ENCODE measurements at regions not wholly inside any gene's neighbourhood (a gene's known extent, or its start where the extent isn't known, plus 50 kb on each side); places are given as distances from the start of the nearest gene placed in this dataset.

GRCh38 chr18:41517142-41517541, 437.9 kb upstream of the PIK3C3 start:
- Histone ChIP-seq H3K4me1 (ENCODE audit: control insufficient read depth, insufficient read depth, low read length) (no peaks in the 10 kb centered on the region), H3K9ac (ENCODE audit: low read length in 2 of 2) (no peak overlapping the region), H3K4me3 (ENCODE audit: low read length in 2 of 2) (no peak overlapping the region), H3K9me3 (ENCODE audit: control insufficient read depth in 2 of 2, low read length in 2 of 2) (no peaks in the 10 kb centered on the region), H3K27me3 (ENCODE audit: control insufficient read depth in 1 of 2, insufficient read depth in 2 of 2, low read length in 2 of 2) (no peaks in the 10 kb centered on the region), H3K36me3 (ENCODE audit: control insufficient read depth in 2 of 2, insufficient read depth in 2 of 2, low read length in 2 of 2) (no peaks in the 10 kb centered on the region), H3K27ac (ENCODE audit: low read length) (no peak overlapping the region)

- Histone ChIP-seq H3K4me1 (ENCODE audit: control insufficient read depth, insufficient read depth, low read length) (no peaks in the 10 kb centered on the region), H3K27ac (ENCODE audit: low read length) (no peak overlapping the region), H3K9ac (ENCODE audit: low read length in 2 of 2) (no peak overlapping the region), H3K9me3 (ENCODE audit: control insufficient read depth in 2 of 2, low read length in 2 of 2) (no peaks in the 10 kb centered on the region), H3K36me3 (ENCODE audit: control insufficient read depth in 2 of 2, insufficient read depth in 2 of 2, low read length in 2 of 2) (no peaks in the 10 kb centered on the region), H3K4me3 (ENCODE audit: low read length in 2 of 2) (no peak overlapping the region), H3K27me3 (ENCODE audit: control insufficient read depth in 1 of 2, insufficient read depth in 2 of 2, low read length in 2 of 2) (no peaks in the 10 kb centered on the region)
Measured at GRCh38 chr18:41513438-41513837, 441.6 kb upstream of the PIK3C3 start.

- Histone ChIP-seq H3K27me3 (ENCODE audit: control insufficient read depth in 1 of 2, insufficient read depth in 2 of 2, low read length in 2 of 2) (no peaks in the 10 kb centered on the region), H3K9me3 (ENCODE audit: control insufficient read depth in 2 of 2, low read length in 2 of 2) (no peaks in the 10 kb centered on the region), H3K27ac (ENCODE audit: low read length) (no peak overlapping the region), H3K4me1 (ENCODE audit: control insufficient read depth, insufficient read depth, low read length) (no peaks in the 10 kb centered on the region), H3K9ac (ENCODE audit: low read length in 2 of 2) (no peak overlapping the region), H3K36me3 (ENCODE audit: control insufficient read depth in 2 of 2, insufficient read depth in 2 of 2, low read length in 2 of 2) (no peaks in the 10 kb centered on the region), H3K4me3 (ENCODE audit: low read length in 2 of 2) (no peak overlapping the region)
Measured at GRCh38 chr18:41504316-41504715, 450.7 kb upstream of the PIK3C3 start.

- Histone ChIP-seq H3K27me3 (ENCODE audit: control insufficient read depth in 1 of 2, insufficient read depth in 2 of 2, low read length in 2 of 2) (no peaks in the 10 kb centered on the region), H3K27ac (ENCODE audit: low read length) (no peak overlapping the region), H3K36me3 (ENCODE audit: control insufficient read depth in 2 of 2, insufficient read depth in 2 of 2, low read length in 2 of 2) (no peaks in the 10 kb centered on the region), H3K4me1 (ENCODE audit: control insufficient read depth, insufficient read depth, low read length) (no peaks in the 10 kb centered on the region), H3K9me3 (ENCODE audit: control insufficient read depth in 2 of 2, low read length in 2 of 2) (no peaks in the 10 kb centered on the region), H3K4me3 (ENCODE audit: low read length in 2 of 2) (no peak overlapping the region), H3K9ac (ENCODE audit: low read length in 2 of 2) (no peak overlapping the region)
Measured at GRCh38 chr18:41501848-41502247, 453.2 kb upstream of the PIK3C3 start.

- no peaks in the 10 kb centered on the region for H3K36me3 ChIP-seq (ENCODE audit: control insufficient read depth in 2 of 2, insufficient read depth in 2 of 2, low read length in 2 of 2)
- no peaks in the 10 kb centered on the region for H3K9me3 ChIP-seq (ENCODE audit: control insufficient read depth in 2 of 2, low read length in 2 of 2)
- H3K4me1 ChIP-seq (ENCODE audit: control insufficient read depth, insufficient read depth, low read length): no peaks in the 10 kb centered on the region
- no peak overlapping the region for H3K4me3 ChIP-seq (ENCODE audit: low read length in 2 of 2)
- H3K27me3 ChIP-seq (ENCODE audit: control insufficient read depth in 1 of 2, insufficient read depth in 2 of 2, low read length in 2 of 2): no peaks in the 10 kb centered on the region
- H3K9ac ChIP-seq (ENCODE audit: low read length in 2 of 2): no peak overlapping the region
- no peak overlapping the region for H3K27ac ChIP-seq (ENCODE audit: low read length)
Measured at GRCh38 chr18:41499345-41499744, 455.7 kb upstream of the PIK3C3 start.

- no peaks in the 10 kb centered on the region for H3K27me3 ChIP-seq (ENCODE audit: control insufficient read depth in 1 of 2, insufficient read depth in 2 of 2, low read length in 2 of 2)
- H3K27ac ChIP-seq (ENCODE audit: low read length): no peak overlapping the region
- no peaks in the 10 kb centered on the region for H3K4me1 ChIP-seq (ENCODE audit: control insufficient read depth, insufficient read depth, low read length)
- no peaks in the 10 kb centered on the region for H3K36me3 ChIP-seq (ENCODE audit: control insufficient read depth in 2 of 2, insufficient read depth in 2 of 2, low read length in 2 of 2)
- no peak overlapping the region for H3K9ac ChIP-seq (ENCODE audit: low read length in 2 of 2)
- H3K9me3 ChIP-seq (ENCODE audit: control insufficient read depth in 2 of 2, low read length in 2 of 2): no peaks in the 10 kb centered on the region
- no peak overlapping the region for H3K4me3 ChIP-seq (ENCODE audit: low read length in 2 of 2)
Measured at GRCh38 chr18:41490861-41491260, 464.2 kb upstream of the PIK3C3 start.

GRCh38 chr18:41486575-41486974, 468.5 kb upstream of the PIK3C3 start:
- Histone ChIP-seq H3K27me3 (ENCODE audit: control insufficient read depth in 1 of 2, insufficient read depth in 2 of 2, low read length in 2 of 2) (no peaks in the 10 kb centered on the region), H3K4me3 (ENCODE audit: low read length in 2 of 2) (no peak overlapping the region), H3K36me3 (ENCODE audit: control insufficient read depth in 2 of 2, insufficient read depth in 2 of 2, low read length in 2 of 2) (no peaks in the 10 kb centered on the region), H3K9me3 (ENCODE audit: control insufficient read depth in 2 of 2, low read length in 2 of 2) (no peaks in the 10 kb centered on the region), H3K4me1 (ENCODE audit: control insufficient read depth, insufficient read depth, low read length) (no peaks in the 10 kb centered on the region), H3K27ac (ENCODE audit: low read length) (no peak overlapping the region), H3K9ac (ENCODE audit: low read length in 2 of 2) (no peak overlapping the region)

- H3K9ac ChIP-seq (ENCODE audit: low read length in 2 of 2): no peak overlapping the region
- no peaks in the 10 kb centered on the region for H3K9me3 ChIP-seq (ENCODE audit: control insufficient read depth in 2 of 2, low read length in 2 of 2)
- H3K36me3 ChIP-seq (ENCODE audit: control insufficient read depth in 2 of 2, insufficient read depth in 2 of 2, low read length in 2 of 2): no peaks in the 10 kb centered on the region
- no peak overlapping the region for H3K27ac ChIP-seq (ENCODE audit: low read length)
- H3K4me3 ChIP-seq (ENCODE audit: low read length in 2 of 2): no peak overlapping the region
- H3K27me3 ChIP-seq (ENCODE audit: control insufficient read depth in 1 of 2, insufficient read depth in 2 of 2, low read length in 2 of 2): no peaks in the 10 kb centered on the region
- H3K4me1 ChIP-seq (ENCODE audit: control insufficient read depth, insufficient read depth, low read length): no peaks in the 10 kb centered on the region
Measured at GRCh38 chr18:41484069-41484468, 471.0 kb upstream of the PIK3C3 start.

- Histone ChIP-seq H3K9me3 (ENCODE audit: control insufficient read depth in 2 of 2, low read length in 2 of 2) (no peaks in the 10 kb centered on the region), H3K4me3 (ENCODE audit: low read length in 2 of 2) (no peak overlapping the region), H3K36me3 (ENCODE audit: control insufficient read depth in 2 of 2, insufficient read depth in 2 of 2, low read length in 2 of 2) (no peaks in the 10 kb centered on the region), H3K27me3 (ENCODE audit: control insufficient read depth in 1 of 2, insufficient read depth in 2 of 2, low read length in 2 of 2) (no peaks in the 10 kb centered on the region), H3K9ac (ENCODE audit: low read length in 2 of 2) (no peak overlapping the region), H3K27ac (ENCODE audit: low read length) (no peak overlapping the region), H3K4me1 (ENCODE audit: control insufficient read depth, insufficient read depth, low read length) (no peaks in the 10 kb centered on the region)
Measured at GRCh38 chr18:41482501-41482900, 472.5 kb upstream of the PIK3C3 start.

- Histone ChIP-seq H3K9me3 (ENCODE audit: control insufficient read depth in 2 of 2, low read length in 2 of 2) (peaks cover 0 to 3% of the 10 kb centered on the region in 2 donors), H3K4me1 (ENCODE audit: control insufficient read depth, insufficient read depth, low read length) (no peaks in the 10 kb centered on the region), H3K4me3 (ENCODE audit: low read length in 2 of 2) (no peak overlapping the region), H3K9ac (ENCODE audit: low read length in 2 of 2) (no peak overlapping the region), H3K36me3 (ENCODE audit: control insufficient read depth in 2 of 2, insufficient read depth in 2 of 2, low read length in 2 of 2) (no peaks in the 10 kb centered on the region), H3K27me3 (ENCODE audit: control insufficient read depth in 1 of 2, insufficient read depth in 2 of 2, low read length in 2 of 2) (no peaks in the 10 kb centered on the region), H3K27ac (ENCODE audit: low read length) (no peak overlapping the region)
Measured at GRCh38 chr18:41466436-41467160, 488.4 kb upstream of the PIK3C3 start.

GRCh38 chr18:41465386-41465785, 489.6 kb upstream of the PIK3C3 start:
- no peak overlapping the region for H3K27ac ChIP-seq (ENCODE audit: low read length)
- no peak overlapping the region for H3K9ac ChIP-seq (ENCODE audit: low read length in 2 of 2)
- peaks cover 0 to 3% of the 10 kb centered on the region in 2 donors for H3K9me3 ChIP-seq (ENCODE audit: control insufficient read depth in 2 of 2, low read length in 2 of 2)
- no peaks in the 10 kb centered on the region for H3K4me1 ChIP-seq (ENCODE audit: control insufficient read depth, insufficient read depth, low read length)
- H3K36me3 ChIP-seq (ENCODE audit: control insufficient read depth in 2 of 2, insufficient read depth in 2 of 2, low read length in 2 of 2): no peaks in the 10 kb centered on the region
- no peak overlapping the region for H3K4me3 ChIP-seq (ENCODE audit: low read length in 2 of 2)
- H3K27me3 ChIP-seq (ENCODE audit: control insufficient read depth in 1 of 2, insufficient read depth in 2 of 2, low read length in 2 of 2): no peaks in the 10 kb centered on the region

Measured in stomach smooth muscle (tissue), 2 donors.